ENCODE measurements at regions not wholly inside any gene's neighbourhood (a gene's known extent, or its start where the extent isn't known, plus 50 kb on each side); places are given as distances from the start of the nearest gene placed in this dataset.
"Not testable (repeated sequence)": the region's sequence is repeated elsewhere in the genome, so short reads cannot be mapped to it uniquely, and the experiment has no call there.

- DNase-seq = no peak
- in situ Hi-C loops (cut with HindIII; ENCODE audit: low pct_ligation_motif_present, low pct_unique_long_range_greater_than_20kb, low sequenced_read_pairs) = no loop called here
Observed at GRCh38 chr1:79912813-79913212, 906.3 kb upstream of the ADGRL4 start.

- DNase-seq = no peak
- in situ Hi-C loops (cut with HindIII; ENCODE audit: low pct_ligation_motif_present, low pct_unique_long_range_greater_than_20kb, low sequenced_read_pairs) = no loop called here
Observed at GRCh38 chr1:79903321-79903720, 896.8 kb upstream of the ADGRL4 start.

GRCh38 chr1:79902418-79902817 lies 895.9 kb upstream of the ADGRL4 start:
- in situ Hi-C loops (cut with HindIII; ENCODE audit: low pct_ligation_motif_present, low pct_unique_long_range_greater_than_20kb, low sequenced_read_pairs) = no loop called here
- DNase-seq = no peak

GRCh38 chr1:79899914-79900313 lies 893.4 kb upstream of the ADGRL4 start:
- in situ Hi-C loops (cut with HindIII; ENCODE audit: low pct_ligation_motif_present, low pct_unique_long_range_greater_than_20kb, low sequenced_read_pairs) = no loop called here
- peak; percentile 2 for DNase-seq

GRCh38 chr1:79896140-79896539 lies 889.6 kb upstream of the ADGRL4 start:
- in situ Hi-C loops (cut with HindIII; ENCODE audit: low pct_ligation_motif_present, low pct_unique_long_range_greater_than_20kb, low sequenced_read_pairs) = no loop called here
- DNase-seq = no peak

- no peak for DNase-seq
- in situ Hi-C loops (cut with HindIII; ENCODE audit: low pct_ligation_motif_present, low pct_unique_long_range_greater_than_20kb, low sequenced_read_pairs) = no loop called here
Observed at GRCh38 chr1:79895573-79895972, 889.0 kb upstream of the ADGRL4 start.

GRCh38 chr1:79894129-79894528 lies 887.6 kb upstream of the ADGRL4 start:
- in situ Hi-C loops (cut with HindIII; ENCODE audit: low pct_ligation_motif_present, low pct_unique_long_range_greater_than_20kb, low sequenced_read_pairs); DNase-seq: not testable (repeated sequence)

- no peak for DNase-seq
- in situ Hi-C loops (cut with HindIII; ENCODE audit: low pct_ligation_motif_present, low pct_unique_long_range_greater_than_20kb, low sequenced_read_pairs) = no loop called here
Observed at GRCh38 chr1:79887059-79887458, 880.5 kb upstream of the ADGRL4 start.

GRCh38 chr1:79885101-79885500 lies 878.6 kb upstream of the ADGRL4 start:
- DNase-seq = no peak
- in situ Hi-C loops (cut with HindIII; ENCODE audit: low pct_ligation_motif_present, low pct_unique_long_range_greater_than_20kb, low sequenced_read_pairs) = no loop called here

GRCh38 chr1:79877086-79877485 lies 870.6 kb upstream of the ADGRL4 start:
- no peak for DNase-seq
- in situ Hi-C loops (cut with HindIII; ENCODE audit: low pct_ligation_motif_present, low pct_unique_long_range_greater_than_20kb, low sequenced_read_pairs) = no loop called here

GRCh38 chr1:79875187-79875586 lies 868.7 kb upstream of the ADGRL4 start:
- in situ Hi-C loops (cut with HindIII; ENCODE audit: low pct_ligation_motif_present, low pct_unique_long_range_greater_than_20kb, low sequenced_read_pairs) = no loop called here

GRCh38 chr1:79874289-79874688 lies 867.8 kb upstream of the ADGRL4 start:
- DNase-seq = no peak
- in situ Hi-C loops (cut with HindIII; ENCODE audit: low pct_ligation_motif_present, low pct_unique_long_range_greater_than_20kb, low sequenced_read_pairs) = no loop called here

More at GRCh38 chr1:79875187-79875586, 868.7 kb upstream of the ADGRL4 start:
- DNase-seq = no peak

GRCh38 chr1:79859212-79859948 lies 852.9 kb upstream of the ADGRL4 start:
- in situ Hi-C loops (cut with HindIII; ENCODE audit: low pct_ligation_motif_present, low pct_unique_long_range_greater_than_20kb, low sequenced_read_pairs) = no loop called here
- DNase-seq = peak; percentile 23

GRCh38 chr1:79852004-79852403 lies 845.5 kb upstream of the ADGRL4 start:
- in situ Hi-C loops (cut with HindIII; ENCODE audit: low pct_ligation_motif_present, low pct_unique_long_range_greater_than_20kb, low sequenced_read_pairs) = no loop called here
- DNase-seq = no peak

- no peak for DNase-seq
- in situ Hi-C loops (cut with HindIII; ENCODE audit: low pct_ligation_motif_present, low pct_unique_long_range_greater_than_20kb, low sequenced_read_pairs) = no loop called here
Observed at GRCh38 chr1:79849388-79849787, 842.9 kb upstream of the ADGRL4 start.

- in situ Hi-C loops (cut with HindIII; ENCODE audit: low pct_ligation_motif_present, low pct_unique_long_range_greater_than_20kb, low sequenced_read_pairs) = no loop called here
- no peak for DNase-seq
Observed at GRCh38 chr1:79848316-79848715, 841.8 kb upstream of the ADGRL4 start.

GRCh38 chr1:79847700-79848099 lies 841.2 kb upstream of the ADGRL4 start:
- in situ Hi-C loops (cut with HindIII; ENCODE audit: low pct_ligation_motif_present, low pct_unique_long_range_greater_than_20kb, low sequenced_read_pairs) = no loop called here
- DNase-seq = no peak

GRCh38 chr1:79845936-79846335 lies 839.4 kb upstream of the ADGRL4 start:
- DNase-seq = no peak

GRCh38 chr1:79842811-79843210 lies 836.3 kb upstream of the ADGRL4 start:
- no peak for DNase-seq
- in situ Hi-C loops (cut with HindIII; ENCODE audit: low pct_ligation_motif_present, low pct_unique_long_range_greater_than_20kb, low sequenced_read_pairs) = no loop called here

More at GRCh38 chr1:79845936-79846335, 839.4 kb upstream of the ADGRL4 start:
- in situ Hi-C loops (cut with HindIII; ENCODE audit: low pct_ligation_motif_present, low pct_unique_long_range_greater_than_20kb, low sequenced_read_pairs) = no loop called here

- DNase-seq = no peak
Observed at GRCh38 chr1:79839882-79840281, 833.4 kb upstream of the ADGRL4 start.

GRCh38 chr1:79827446-79827845 lies 820.9 kb upstream of the ADGRL4 start:
- no peak for DNase-seq
- in situ Hi-C loops (cut with HindIII; ENCODE audit: low pct_ligation_motif_present, low pct_unique_long_range_greater_than_20kb, low sequenced_read_pairs) = no loop called here

More at GRCh38 chr1:79839882-79840281, 833.4 kb upstream of the ADGRL4 start:
- in situ Hi-C loops (cut with HindIII; ENCODE audit: low pct_ligation_motif_present, low pct_unique_long_range_greater_than_20kb, low sequenced_read_pairs) = no loop called here
